ENCODE measurements at regions not wholly inside any gene's neighbourhood (a gene's known extent, or its start where the extent isn't known, plus 50 kb on each side); places are given as distances from the start of the nearest gene placed in this dataset.

- DNase-seq (ENCODE audit: low read depth in 2 of 2): no peak
- TF ChIP-seq, protein P1, sequence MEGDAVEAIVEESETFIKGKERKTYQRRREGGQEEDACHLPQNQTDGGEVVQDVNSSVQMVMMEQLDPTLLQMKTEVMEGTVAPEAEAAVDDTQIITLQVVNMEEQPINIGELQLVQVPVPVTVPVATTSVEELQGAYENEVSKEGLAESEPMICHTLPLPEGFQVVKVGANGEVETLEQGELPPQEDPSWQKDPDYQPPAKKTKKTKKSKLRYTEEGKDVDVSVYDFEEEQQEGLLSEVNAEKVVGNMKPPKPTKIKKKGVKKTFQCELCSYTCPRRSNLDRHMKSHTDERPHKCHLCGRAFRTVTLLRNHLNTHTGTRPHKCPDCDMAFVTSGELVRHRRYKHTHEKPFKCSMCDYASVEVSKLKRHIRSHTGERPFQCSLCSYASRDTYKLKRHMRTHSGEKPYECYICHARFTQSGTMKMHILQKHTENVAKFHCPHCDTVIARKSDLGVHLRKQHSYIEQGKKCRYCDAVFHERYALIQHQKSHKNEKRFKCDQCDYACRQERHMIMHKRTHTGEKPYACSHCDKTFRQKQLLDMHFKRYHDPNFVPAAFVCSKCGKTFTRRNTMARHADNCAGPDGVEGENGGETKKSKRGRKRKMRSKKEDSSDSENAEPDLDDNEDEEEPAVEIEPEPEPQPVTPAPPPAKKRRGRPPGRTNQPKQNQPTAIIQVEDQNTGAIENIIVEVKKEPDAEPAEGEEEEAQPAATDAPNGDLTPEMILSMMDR (IDR thresholded peaks at IDR 0.05; ENCODE audit: low read depth, low read length): no peak
Observed at GRCh38 chr16:50878536-50878935, 136.7 kb downstream of the CYLD start.

DNA sequence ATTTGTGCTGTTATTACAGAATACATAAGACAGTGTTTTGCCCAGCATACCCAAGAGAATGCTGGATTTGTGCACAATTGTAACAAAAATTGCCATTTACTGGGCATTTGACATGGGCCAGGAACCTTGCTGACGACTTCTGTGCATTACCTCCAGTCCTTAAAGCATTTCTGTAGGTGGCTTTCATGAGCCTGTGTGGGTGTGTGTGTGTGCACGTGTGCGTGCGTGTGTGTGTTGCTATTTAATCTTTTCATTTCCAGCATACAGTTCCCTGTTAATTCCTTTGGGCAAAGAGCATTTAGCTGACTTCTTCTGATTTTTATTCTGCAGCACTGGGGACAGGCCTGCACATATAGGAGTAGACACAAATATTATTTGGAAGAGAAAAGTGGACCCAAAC lies 134.4 kb downstream of the CYLD start:
- TF ChIP-seq, protein P1 (IDR thresholded peaks at IDR 0.05; ENCODE audit: low read depth, low read length): no peak
- no peak overlapping the region for H3K4me3 ChIP-seq (replicated peaks in 1 of 2; ENCODE audit: low read depth in 2 of 2, low read length in 2 of 2)
- no peak for DNase-seq (ENCODE audit: low read depth in 2 of 2)

More at GRCh38 chr16:50878536-50878935, 136.7 kb downstream of the CYLD start:
- no peak overlapping the region for H3K4me3 ChIP-seq (replicated peaks in 1 of 2; ENCODE audit: low read depth in 2 of 2, low read length in 2 of 2)

- TF ChIP-seq, protein P1 (IDR thresholded peaks at IDR 0.05; ENCODE audit: low read depth, low read length): no peak
- no peak for DNase-seq (ENCODE audit: low read depth in 2 of 2)
- H3K4me3 ChIP-seq (replicated peaks in 1 of 2; ENCODE audit: low read depth in 2 of 2, low read length in 2 of 2): no peak overlapping the region
Observed at GRCh38 chr16:50868577-50868976, 126.7 kb downstream of the CYLD start.

DNA sequence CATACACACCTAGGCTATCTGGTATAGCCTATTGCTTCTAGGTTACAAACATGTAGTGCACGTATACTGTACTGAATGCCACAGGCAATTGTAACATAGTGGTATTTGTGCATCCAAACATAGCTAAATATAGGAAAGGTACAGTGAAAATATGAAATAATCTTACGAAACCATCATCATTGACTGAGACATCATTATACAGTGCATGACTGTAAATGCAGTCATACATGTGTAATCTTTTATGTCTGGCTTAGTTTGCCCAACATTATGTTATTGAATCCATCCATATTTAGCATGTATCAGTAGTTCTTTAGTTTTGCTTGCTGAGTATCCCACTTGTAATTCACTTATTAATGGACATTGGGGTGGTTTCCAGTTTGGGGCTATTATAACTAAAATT lies 124.9 kb downstream of the CYLD start:
- TF ChIP-seq, protein P1 (IDR thresholded peaks at IDR 0.05; ENCODE audit: low read depth, low read length): no peak
- DNase-seq (ENCODE audit: low read depth in 2 of 2): no peak
- H3K4me3 ChIP-seq (replicated peaks in 1 of 2; ENCODE audit: low read depth in 2 of 2, low read length in 2 of 2): no peak overlapping the region

- TF ChIP-seq, protein P1 (IDR thresholded peaks at IDR 0.05; ENCODE audit: low read depth, low read length): no peak
- DNase-seq (ENCODE audit: low read depth in 2 of 2): no peak
- H3K4me3 ChIP-seq (replicated peaks in 1 of 2; ENCODE audit: low read depth in 2 of 2, low read length in 2 of 2): no peak overlapping the region
Observed at GRCh38 chr16:50864386-50864785, 122.5 kb downstream of the CYLD start.

DNA sequence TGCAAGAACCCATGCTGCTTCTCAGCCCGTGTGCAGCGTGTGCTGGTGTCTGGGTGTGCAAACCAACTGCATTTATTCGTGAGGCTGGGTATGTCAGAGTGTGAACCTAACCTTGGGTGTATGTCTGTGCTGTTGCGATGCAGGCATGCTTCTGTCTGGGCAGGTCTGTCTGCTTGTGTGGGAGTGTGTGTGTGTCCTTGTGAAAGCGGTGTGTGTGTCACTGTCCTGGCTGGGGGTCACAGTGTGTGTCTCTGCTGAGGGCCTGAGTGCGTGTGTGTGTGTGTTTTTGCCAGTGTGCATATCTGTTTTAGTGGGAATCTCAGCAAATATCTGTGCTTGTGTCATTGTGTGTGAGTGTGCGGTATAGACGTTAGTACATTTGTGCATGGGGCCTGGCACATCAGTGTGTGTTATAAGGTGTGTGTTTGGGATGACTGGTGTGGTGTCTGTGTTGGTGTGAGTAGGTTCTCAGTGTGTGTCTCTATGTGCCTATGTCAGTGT lies 121.8 kb downstream of the CYLD start:
- no peak overlapping the region for H3K4me3 ChIP-seq (replicated peaks in 1 of 2; ENCODE audit: low read depth in 2 of 2, low read length in 2 of 2)
- TF ChIP-seq, protein P1 (IDR thresholded peaks at IDR 0.05; ENCODE audit: low read depth, low read length): no peak
- no peak for DNase-seq (ENCODE audit: low read depth in 2 of 2)

Measured in cardiac fibroblast (primary cell).